Right lobe of liver (tissue), 6 donors: ENCODE measurements at regions not wholly inside any gene's neighbourhood (a gene's known extent, or its start where the extent isn't known, plus 50 kb on each side); places are given as distances from the start of the nearest gene placed in this dataset.

ENCODE experiments used
- ATAC-seq, 4 donors: fragments of 200-7000 bp; cut with Tn5 transposase; one replicate each; pipeline ENCODE4 v1.9.1; 2020; ENCODE audit warnings: mild to moderate bottlenecking in 4 of 4, moderate library complexity in 4 of 4
- DNase-seq, 3 donors: peaks; one replicate each; pipeline ENCODE4 v3.0.0-alpha.2; 2020
- H3K27ac ChIP-seq, 3 donors: fragments of 200-600 bp; one replicate each; pipeline ENCODE4 v1.8.0; 2022
- H3K27me3 ChIP-seq, 2 donors: fragments of 200-600 bp; one replicate each; pipeline ENCODE4 v1.8.0; 2022
- H3K36me3 ChIP-seq, 4 donors: fragments of 200-600 bp; sonication (generic) in 1 of 4; one replicate each; pipeline versions ENCODE4 v1.5.1 to v1.8.0; 2017 to 2022; ENCODE audit warnings: control low read depth in 1 of 4
- H3K4me1 ChIP-seq, 4 donors: fragments of 200-600 bp; sonication (generic) in 1 of 4; one replicate each; pipeline versions ENCODE4 v1.5.1 to v1.8.0; 2017 to 2022; ENCODE audit warnings: control low read depth in 1 of 4
- H3K4me3 ChIP-seq, 3 donors: fragments of 200-600 bp; one replicate each; pipeline ENCODE4 v1.8.0; 2022
- H3K9me3 ChIP-seq, 4 donors: fragments of 200-600 bp; sonication (generic) in 1 of 4; one replicate each; pipeline versions ENCODE4 v1.5.1 to v1.8.0; 2017 to 2022; ENCODE audit warnings: control low read depth in 1 of 4
- POLR2A ChIP-seq: fragments of 450-650 bp; IDR thresholded peaks from one replicate; pipeline ENCODE4 v1.6.1; 2017; ENCODE audit warnings: antibody characterized with exemption, mild to moderate bottlenecking
- WGBS: methylation state at CpG from one replicate; pipeline ENCODE4 v1.1.6; 2018; ENCODE audit warnings: low coverage, low lambda C conversion rate; ENCODE audit not compliant: insufficient coverage; ENCODE audit errors: missing lambda C conversion rate; 5-methylcytosine and 5-hydroxymethylcytosine counted together
- intact Hi-C, 2 donors: fragments of 100-400 bp; cut with DNase I; formaldehyde crosslinking; loops; one replicate each; pipeline versions ENCODE4 v1.11.2 to v1.14.1; 2022
- TF ChIP-seq, protein P1 (sequence below), 4 donors: fragments of 200-600 bp in 3 of 4; fragments of 450-650 bp in 1 of 4; IDR thresholded peaks; one replicate each; pipeline versions ENCODE4 v1.5.1 to v1.8.0; 2016 to 2022; ENCODE audit warnings: antibody characterized with exemption in 4 of 4, mild to moderate bottlenecking in 2 of 4
- donor health status: DM: no; HTN: yes; CAD: no.
- donor health status: DM: no; HTN: no; CAD: no.
- donor health status: DM: no; HTN: no; CAD: no.
- donor health status: DM: no; HTN: yes; CAD: no.
- donor health status: DM: no; HTN: yes; CAD: no.

DNA sequence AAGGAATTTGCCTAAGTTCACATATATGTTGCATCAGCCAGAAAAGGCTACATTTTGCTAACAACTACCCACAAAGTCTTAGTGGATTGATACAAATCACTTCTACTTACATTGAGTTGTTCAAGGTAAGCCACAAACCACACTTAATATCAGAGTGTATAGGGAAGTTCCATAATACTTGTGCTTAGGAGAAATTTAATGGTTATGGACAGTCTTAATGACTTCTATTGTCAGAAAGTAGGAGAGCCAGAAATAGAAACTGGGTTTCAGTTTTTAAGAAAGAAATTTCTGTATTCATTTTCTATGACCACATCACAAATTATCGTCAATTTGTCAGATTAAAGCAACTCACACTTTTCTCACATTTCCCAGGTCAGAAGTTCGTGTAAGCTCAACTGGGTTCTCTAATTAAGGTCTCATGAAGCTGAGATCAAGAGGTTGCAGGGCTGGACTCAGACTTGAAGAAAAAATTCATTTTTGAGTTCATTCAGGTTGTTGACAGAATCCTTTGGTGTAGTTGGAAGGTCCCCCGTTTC is 695.7 kb downstream of the CDH11 start:
- H3K9me3 ChIP-seq = no peaks in the 10 kb centered on the region
- no peak overlapping the region for H3K4me3 ChIP-seq
- ATAC-seq (no peak), DNase-seq (no peak)
- no peaks in the 10 kb centered on the region for H3K27me3 ChIP-seq
- TF ChIP-seq, protein P1, sequence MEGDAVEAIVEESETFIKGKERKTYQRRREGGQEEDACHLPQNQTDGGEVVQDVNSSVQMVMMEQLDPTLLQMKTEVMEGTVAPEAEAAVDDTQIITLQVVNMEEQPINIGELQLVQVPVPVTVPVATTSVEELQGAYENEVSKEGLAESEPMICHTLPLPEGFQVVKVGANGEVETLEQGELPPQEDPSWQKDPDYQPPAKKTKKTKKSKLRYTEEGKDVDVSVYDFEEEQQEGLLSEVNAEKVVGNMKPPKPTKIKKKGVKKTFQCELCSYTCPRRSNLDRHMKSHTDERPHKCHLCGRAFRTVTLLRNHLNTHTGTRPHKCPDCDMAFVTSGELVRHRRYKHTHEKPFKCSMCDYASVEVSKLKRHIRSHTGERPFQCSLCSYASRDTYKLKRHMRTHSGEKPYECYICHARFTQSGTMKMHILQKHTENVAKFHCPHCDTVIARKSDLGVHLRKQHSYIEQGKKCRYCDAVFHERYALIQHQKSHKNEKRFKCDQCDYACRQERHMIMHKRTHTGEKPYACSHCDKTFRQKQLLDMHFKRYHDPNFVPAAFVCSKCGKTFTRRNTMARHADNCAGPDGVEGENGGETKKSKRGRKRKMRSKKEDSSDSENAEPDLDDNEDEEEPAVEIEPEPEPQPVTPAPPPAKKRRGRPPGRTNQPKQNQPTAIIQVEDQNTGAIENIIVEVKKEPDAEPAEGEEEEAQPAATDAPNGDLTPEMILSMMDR (IDR thresholded peaks at IDR 0.05) = no peak
- TF ChIP-seq POLR2A = no peak
- H3K36me3 ChIP-seq = no peaks in the 10 kb centered on the region
- WGBS = 46% methylated on average over 3 of the region's 3 CpGs
- intact Hi-C loops = no loop called here
- H3K27ac ChIP-seq = no peak overlapping the region
- no peaks in the 10 kb centered on the region for H3K4me1 ChIP-seq

DNA sequence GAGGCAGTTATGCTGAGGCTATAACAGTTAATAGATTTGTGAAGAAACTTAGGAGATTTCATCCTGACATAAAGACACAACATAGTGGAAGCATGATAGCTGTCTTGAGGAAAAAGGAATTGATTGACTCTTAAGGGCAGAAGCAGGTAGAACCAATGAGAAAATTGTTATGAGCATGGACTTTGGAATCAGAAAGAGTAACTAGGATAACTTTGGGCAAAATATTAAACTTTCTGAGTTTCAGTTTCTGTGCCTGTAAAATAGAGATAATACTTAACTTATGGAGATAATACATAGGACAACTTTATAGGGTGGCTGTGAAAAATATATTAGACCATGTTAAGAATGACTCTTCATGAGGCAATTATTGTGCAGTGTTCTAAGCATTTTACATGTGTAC is 696.5 kb downstream of the CDH11 start:
- Histone ChIP-seq H3K27ac (no peak overlapping the region), H3K27me3 (no peaks in the 10 kb centered on the region), H3K36me3 (no peaks in the 10 kb centered on the region), H3K4me1 (no peaks in the 10 kb centered on the region), H3K4me3 (no peak overlapping the region), H3K9me3 (no peaks in the 10 kb centered on the region)
- no peak for TF ChIP-seq POLR2A
- TF ChIP-seq, protein P1 (IDR thresholded peaks at IDR 0.05) = no peak
- no peak for ATAC-seq
- intact Hi-C loops = no loop called here
- DNase-seq = no peak

DNA sequence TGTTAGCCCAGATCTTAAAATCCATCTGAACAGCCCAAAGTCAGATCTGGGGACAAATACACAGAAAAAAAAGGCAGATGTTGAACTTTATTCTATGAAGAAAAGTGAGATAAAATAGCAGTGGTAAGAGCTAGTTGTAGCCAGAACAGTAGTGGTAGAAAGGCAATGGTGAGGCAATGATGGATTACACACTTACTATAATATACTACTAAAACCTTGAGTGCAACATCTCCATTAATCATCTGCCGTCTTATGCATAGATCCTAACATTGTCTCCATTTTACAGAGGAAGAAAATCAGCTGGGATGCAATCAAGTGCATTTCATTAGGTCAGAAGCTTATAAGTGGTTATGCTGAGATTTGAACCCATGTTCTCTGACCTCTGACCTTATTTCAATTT is 699.6 kb downstream of the CDH11 start:
- Histone ChIP-seq H3K9me3 (no peaks in the 10 kb centered on the region), H3K27ac (no peak overlapping the region), H3K4me3 (no peak overlapping the region), H3K4me1 (no peaks in the 10 kb centered on the region), H3K36me3 (no peaks in the 10 kb centered on the region), H3K27me3 (no peaks in the 10 kb centered on the region)
- no CpG with 5 or more reads among the region's 1 CpG for WGBS
- TF ChIP-seq, protein P1 (IDR thresholded peaks at IDR 0.05) = no peak
- TF ChIP-seq POLR2A = no peak
- intact Hi-C loops = no loop called here
- ATAC-seq (no peak), DNase-seq (no peak)

DNA sequence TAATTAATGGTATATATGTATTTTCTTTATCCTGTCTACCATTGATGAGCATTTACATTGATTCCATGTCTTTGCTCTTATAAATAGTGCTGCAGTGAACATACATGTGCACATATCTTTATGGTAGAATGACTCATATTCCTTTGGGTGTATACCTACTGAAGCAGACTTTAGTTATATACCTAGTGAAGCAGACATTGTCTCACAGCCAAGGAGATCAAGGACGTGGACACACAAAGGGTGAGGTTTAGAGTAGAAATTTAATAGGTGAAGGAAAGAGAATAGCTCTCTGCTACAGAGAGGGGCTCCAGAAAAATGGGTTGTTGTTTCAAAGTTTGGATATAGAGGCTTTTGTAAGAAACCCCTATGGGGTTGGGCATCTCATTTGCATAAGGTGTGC is 700.3 kb downstream of the CDH11 start:
- no peaks in the 10 kb centered on the region for H3K4me1 ChIP-seq
- no peak overlapping the region for H3K4me3 ChIP-seq
- no peak overlapping the region for H3K27ac ChIP-seq
- WGBS = 33% methylated on average over 1 of the region's 1 CpG
- H3K9me3 ChIP-seq = peaks cover 0 to 3% (median 0%) of the 10 kb centered on the region in 4 donors
- intact Hi-C loops = no loop called here
- DNase-seq (no peak), ATAC-seq (no peak)
- TF ChIP-seq, protein P1 (IDR thresholded peaks at IDR 0.05) = no peak
- no peak for TF ChIP-seq POLR2A
- H3K36me3 ChIP-seq = no peaks in the 10 kb centered on the region
- H3K27me3 ChIP-seq = no peaks in the 10 kb centered on the region

DNA sequence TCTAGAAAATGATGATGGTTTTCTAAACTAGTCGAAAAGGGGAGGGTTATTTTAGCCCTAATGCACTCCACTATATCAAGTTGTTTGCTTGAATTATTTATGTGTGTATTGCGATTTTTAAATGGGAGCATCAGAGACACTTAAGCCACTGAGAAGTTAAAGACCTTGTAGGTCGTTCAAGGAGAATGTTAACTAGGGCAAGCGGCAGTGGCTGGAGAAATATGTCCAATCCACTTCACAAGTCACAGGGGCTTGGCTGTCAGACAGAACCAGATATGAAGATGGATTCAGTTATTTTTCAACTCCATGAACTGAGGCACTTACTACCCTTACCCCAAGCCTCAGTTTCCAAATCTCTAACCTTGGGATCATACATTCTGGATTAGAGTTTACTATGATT is 702.0 kb downstream of the CDH11 start:
- DNase-seq (no peak), ATAC-seq (no peak)
- no peaks in the 10 kb centered on the region for H3K4me1 ChIP-seq
- no peaks in the 10 kb centered on the region for H3K27me3 ChIP-seq
- TF ChIP-seq, protein P1 (IDR thresholded peaks at IDR 0.05) = no peak
- TF ChIP-seq POLR2A = no peak
- H3K9me3 ChIP-seq = peaks cover 0 to 3% (median 0%) of the 10 kb centered on the region in 4 donors
- H3K4me3 ChIP-seq = no peak overlapping the region
- 53% methylated on average over 4 of the region's 4 CpGs for WGBS
- intact Hi-C loops = no loop called here
- H3K27ac ChIP-seq = no peak overlapping the region
- H3K36me3 ChIP-seq = no peaks in the 10 kb centered on the region
